HG02884 (cell line): ENCODE measurements at regions not wholly inside any gene's neighbourhood (a gene's known extent, or its start where the extent isn't known, plus 50 kb on each side); places are given as distances from the start of the nearest gene placed in this dataset.
"Not testable (repeated sequence)": the region's sequence is repeated elsewhere in the genome, so short reads cannot be mapped to it uniquely, and the experiment has no call there.

Source experiments
- ATAC-seq: cut with Tn5 transposase; IDR thresholded peaks from one replicate; pipeline ENCODE4 v1.9.1; 2021; ENCODE audit warnings: mild to moderate bottlenecking, moderate library complexity; ENCODE audit not compliant: unreplicated experiment

GRCh38 chr5:163874431-163874830 is 369.0 kb downstream of the MAT2B start:
- no peak for ATAC-seq

DNA sequence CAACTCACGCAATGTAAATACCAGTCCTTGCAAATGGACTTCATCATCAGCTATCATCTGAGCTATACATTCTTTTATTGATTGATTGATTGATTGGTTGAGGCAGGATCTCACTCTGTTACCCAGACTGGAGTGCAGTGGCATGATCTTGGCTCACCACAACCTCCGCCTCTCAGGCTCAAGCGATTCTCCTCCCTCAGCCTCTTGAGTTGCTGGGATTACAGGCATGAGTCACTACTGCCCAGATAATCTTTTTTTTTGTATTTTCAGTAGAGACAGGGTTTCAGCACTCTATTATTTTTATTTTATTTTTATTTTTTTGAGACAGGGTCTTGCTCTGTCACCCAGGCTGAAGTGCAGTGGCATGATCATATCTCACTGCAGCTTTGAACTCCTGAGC is 369.5 kb downstream of the MAT2B start:
- ATAC-seq, result not testable (repeated sequence)

DNA sequence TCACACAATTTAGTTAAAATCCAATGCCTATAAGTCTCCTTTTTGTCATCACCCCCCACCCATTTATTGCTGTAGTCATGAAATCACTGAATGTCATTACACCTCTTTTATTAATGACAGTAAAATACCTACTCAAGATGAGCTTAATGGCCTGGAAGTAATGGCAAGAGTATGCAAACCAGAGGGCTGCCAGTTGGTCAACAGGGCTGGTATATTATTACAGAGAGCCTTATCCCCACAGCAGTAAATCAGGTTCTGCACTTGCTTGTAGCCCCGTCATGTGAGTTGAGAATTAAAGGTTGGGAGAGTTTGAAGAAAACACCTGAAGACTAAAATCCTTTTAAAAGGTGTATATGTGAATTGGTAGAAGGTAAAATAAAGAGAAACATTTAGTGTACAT is 372.4 kb downstream of the MAT2B start:
- ATAC-seq, result no peak

GRCh38 chr5:163878490-163878889 is 373.1 kb downstream of the MAT2B start:
- no peak for ATAC-seq

GRCh38 chr5:163880302-163880701 is 374.9 kb downstream of the MAT2B start:
- ATAC-seq, result no peak

DNA sequence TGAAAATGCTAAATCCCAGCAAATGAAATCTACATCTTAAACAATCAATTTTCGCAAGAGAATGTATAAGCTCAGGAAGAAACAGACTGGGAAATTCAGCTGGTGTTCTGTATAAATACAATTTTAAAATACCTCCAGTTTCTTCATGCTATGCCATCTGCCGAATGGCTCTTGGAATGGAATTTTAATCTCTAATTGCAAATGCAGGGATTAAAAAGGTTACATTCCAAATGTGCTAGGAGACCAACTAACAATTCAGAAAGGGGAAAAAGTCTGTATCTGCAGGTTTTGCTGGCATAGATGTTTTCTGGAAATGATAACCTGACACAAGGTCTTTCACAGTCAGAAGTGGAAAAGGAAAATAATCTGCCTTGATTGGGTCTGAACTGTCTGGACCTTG is 379.7 kb downstream of the MAT2B start:
- ATAC-seq, result no peak

DNA sequence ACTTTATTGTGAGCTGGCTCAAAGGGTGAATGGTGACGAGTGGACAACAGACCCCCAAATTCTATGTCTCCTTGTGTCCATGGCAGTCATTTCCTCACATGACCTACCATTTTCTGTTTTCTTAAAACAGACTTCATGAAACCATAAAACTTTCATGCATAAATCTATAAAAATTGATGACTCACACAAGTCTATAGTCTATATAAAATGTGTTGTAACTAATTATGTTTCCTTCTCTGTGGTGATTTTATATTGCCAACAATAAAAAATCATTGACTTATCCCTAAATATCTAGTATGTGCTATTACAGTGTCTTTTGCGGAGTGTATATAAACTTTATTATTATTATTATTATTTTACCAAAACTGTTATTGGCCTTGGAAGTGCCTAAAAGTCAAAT is 382.4 kb downstream of the MAT2B start:
- ATAC-seq, result no peak

GRCh38 chr5:163888366-163888765 is 382.9 kb downstream of the MAT2B start:
- ATAC-seq, result no peak

DNA sequence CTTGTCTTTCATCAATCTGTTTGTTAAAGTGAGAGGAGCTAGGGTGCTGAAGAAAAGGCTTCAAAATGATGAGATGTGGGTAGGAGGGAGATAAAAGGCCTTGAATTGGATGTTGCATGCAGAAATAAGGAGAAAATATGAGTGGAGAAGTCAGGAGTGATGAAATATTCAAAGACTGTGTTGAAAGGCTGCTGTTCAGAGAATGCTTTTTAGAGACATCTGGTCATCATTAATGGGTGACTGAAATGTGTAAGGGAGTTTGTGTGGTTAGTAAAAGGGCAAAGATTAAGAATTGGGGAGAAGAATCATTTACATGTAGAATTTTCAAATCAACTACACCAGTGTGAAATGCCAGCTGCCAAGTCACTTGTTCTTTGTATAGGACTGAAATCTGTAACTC is 383.9 kb downstream of the MAT2B start:
- ATAC-seq, result no peak

DNA sequence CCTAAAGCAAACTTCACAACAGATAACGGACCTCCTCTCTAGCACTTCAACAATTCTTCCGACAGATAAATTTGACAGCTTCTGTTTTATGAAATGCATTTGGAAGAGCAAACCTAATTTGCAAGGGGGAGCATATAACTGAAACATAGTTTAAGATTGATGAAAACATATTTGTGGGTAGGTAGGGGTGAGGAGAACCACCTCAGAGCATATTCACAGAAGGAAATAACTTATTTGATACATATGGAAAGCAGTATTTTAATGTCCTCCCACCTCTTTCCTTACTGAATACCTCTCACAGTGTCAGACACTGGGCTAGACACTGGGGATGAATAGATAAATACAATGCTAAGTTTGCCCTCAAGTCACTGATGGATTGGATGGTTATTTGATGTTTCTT is 384.8 kb downstream of the MAT2B start:
- no peak for ATAC-seq

DNA sequence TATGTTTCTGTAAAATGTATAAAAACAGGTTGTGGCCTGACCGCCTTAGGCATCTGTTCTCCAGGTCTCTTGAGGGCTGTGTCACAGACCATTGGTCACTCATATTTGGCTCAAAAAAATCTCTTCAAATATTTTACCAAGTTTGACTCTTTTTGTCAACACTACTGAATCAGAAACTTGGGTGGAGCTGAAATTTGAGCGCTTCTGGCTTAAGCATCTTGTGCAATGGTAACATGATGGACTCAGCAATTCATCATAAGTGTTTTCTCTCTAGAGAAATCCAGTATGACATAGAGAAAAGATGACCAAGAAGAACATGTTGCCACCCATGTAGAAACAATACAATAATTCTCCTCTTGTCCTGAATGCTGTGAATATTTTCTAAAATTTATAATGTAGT is 387.9 kb downstream of the MAT2B start:
- no peak for ATAC-seq

- ATAC-seq, result no peak
Measured at GRCh38 chr5:163894645-163895044, 389.2 kb downstream of the MAT2B start.

- no peak for ATAC-seq
Measured at GRCh38 chr5:163898873-163899272, 393.5 kb downstream of the MAT2B start.

DNA sequence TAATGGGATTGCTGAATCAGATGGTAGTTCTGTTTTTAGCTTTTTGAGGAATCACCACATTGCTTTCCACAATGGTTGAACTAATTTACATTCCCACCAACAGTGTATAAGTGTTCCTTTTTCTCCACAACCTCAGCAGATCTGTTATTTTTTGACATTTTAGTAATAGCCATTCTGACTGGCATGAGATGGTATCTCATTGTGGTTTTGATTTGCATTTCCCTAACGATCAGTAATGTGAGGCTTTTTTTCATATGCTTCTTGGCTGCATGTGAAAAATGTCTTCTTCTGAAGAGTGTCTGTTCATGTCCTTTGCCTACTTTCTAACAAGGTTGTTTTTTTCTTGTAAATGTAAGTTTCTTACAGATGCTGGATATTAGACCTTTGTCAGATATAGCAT is 402.4 kb downstream of the MAT2B start:
- peak; percentile 49 for ATAC-seq

- peak; percentile 32 for ATAC-seq
Measured at GRCh38 chr5:163908253-163908652, 402.8 kb downstream of the MAT2B start.

- no peak for ATAC-seq
Measured at GRCh38 chr5:163910226-163910625, 404.8 kb downstream of the MAT2B start.

- ATAC-seq, result no peak
Measured at GRCh38 chr5:163912046-163912445, 406.6 kb downstream of the MAT2B start.

DNA sequence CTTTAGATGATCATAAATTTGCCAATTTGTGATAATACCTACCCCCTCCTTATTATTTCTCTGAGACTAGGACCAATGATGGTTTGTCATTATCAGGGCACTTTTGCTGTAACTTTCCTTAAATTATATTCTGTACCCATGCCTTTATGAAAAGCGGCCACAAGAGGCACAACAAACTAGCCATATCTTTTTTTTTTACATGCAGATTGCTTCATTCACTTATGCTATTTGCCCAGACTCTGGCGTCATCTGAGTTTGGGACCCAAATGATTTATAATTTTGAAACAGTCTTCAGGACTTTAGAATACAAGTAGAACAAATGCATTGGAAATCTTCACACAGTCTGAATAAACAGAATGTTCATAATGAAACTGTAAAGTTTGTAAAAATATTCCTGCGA is 408.1 kb downstream of the MAT2B start:
- no peak for ATAC-seq

DNA sequence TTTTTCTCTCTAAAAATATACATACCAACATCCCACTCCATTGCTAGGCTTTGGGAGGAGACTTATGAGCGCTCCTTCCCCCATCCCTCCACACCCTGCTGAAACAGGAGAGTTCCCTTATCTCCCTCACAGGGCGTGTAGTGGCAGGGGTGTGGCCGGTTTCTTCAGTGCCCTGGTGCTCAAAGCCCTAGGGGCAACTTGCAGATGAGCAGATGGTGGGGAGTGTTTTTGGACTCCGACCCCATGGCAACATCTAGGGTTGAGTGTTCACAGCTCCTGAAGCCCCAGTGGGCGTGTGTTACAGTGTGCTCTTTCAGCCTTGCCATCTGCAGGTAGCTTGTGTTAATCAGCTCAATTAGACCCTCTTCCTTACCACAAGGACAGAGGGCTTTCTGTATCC is 409.5 kb downstream of the MAT2B start:
- ATAC-seq, result no peak

- ATAC-seq, result peak; percentile 67
Measured at GRCh38 chr5:163915481-163915961, 410.1 kb downstream of the MAT2B start.

GRCh38 chr5:163916376-163916775 is 411.0 kb downstream of the MAT2B start:
- peak; percentile 88 for ATAC-seq

- ATAC-seq, result no peak
Measured at GRCh38 chr5:163916861-163917260, 411.4 kb downstream of the MAT2B start.

- no peak for ATAC-seq
Measured at GRCh38 chr5:163917747-163918146, 412.3 kb downstream of the MAT2B start.

DNA sequence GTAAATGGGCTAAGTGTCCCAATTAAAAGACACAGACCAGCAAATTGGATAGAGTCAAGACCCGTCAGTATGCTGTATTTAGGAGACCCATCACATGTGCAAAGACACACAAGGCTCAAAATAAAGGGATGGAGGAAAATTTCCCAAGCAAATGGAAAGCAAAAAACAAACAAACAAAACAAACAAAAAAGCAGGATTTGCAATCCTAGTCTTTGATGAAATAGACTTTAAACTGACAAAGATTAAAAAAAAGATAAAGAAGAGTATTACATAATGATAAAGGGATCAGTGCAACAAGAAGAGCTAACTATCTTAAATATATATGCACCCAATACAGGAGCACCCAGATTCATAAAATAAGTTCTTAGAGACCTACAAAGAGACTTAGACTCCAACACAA is 429.6 kb downstream of the MAT2B start:
- ATAC-seq, result not testable (repeated sequence)
